Neural cell (in vitro differentiated cells): ENCODE measurements at regions not wholly inside any gene's neighbourhood (a gene's known extent, or its start where the extent isn't known, plus 50 kb on each side); places are given as distances from the start of the nearest gene placed in this dataset.

ENCODE experiments used
- H2AFZ ChIP-seq: fragments of 200-600, 300-800 bp; sonication (generic), shearing (Covaris generic); 2 replicates; pipeline ENCODE4 v1.6.0; 2014; ENCODE audit warnings: low read depth, mild to moderate bottlenecking, antibody characterized with exemption, low read length, moderate library complexity
- H3F3A ChIP-seq: fragments of 200-600 bp; shearing (Covaris generic); 2 replicates; pipeline ENCODE4 v1.6.1; 2016; ENCODE audit warnings: mild to moderate bottlenecking, moderate library complexity, mixed read lengths, antibody characterized with exemption, low read length; ENCODE audit not compliant: insufficient read depth, poor library complexity, severe bottlenecking
- H3K27ac ChIP-seq: fragments of 200-600, 300-800 bp; sonication (generic), shearing (Covaris generic); 2 replicates; pipeline ENCODE4 v1.5.1; 2014; ENCODE audit warnings: mild to moderate bottlenecking, low read length, moderate library complexity
- H3K27me3 ChIP-seq: fragments of 300-800, 200-600 bp; sonication (generic), shearing (Covaris generic); 2 replicates; pipeline ENCODE4 v1.6.0; 2014; ENCODE audit warnings: mild to moderate bottlenecking, low read depth, low read length, moderate library complexity; ENCODE audit not compliant: insufficient read depth
- H3K36me3 ChIP-seq: fragments of 300-800, 200-600 bp; sonication (generic), shearing (Covaris generic); 2 replicates; pipeline ENCODE4 v1.5.1; 2014; ENCODE audit warnings: mild to moderate bottlenecking, antibody characterized with exemption, low read length, moderate library complexity; ENCODE audit not compliant: insufficient read depth
- H3K4me2 ChIP-seq: fragments of 300-800, 200-600 bp; sonication (generic), shearing (Covaris generic); 2 replicates; pipeline ENCODE4 v1.6.0; 2014; ENCODE audit warnings: mild to moderate bottlenecking, low read length
- H3K4me3 ChIP-seq: fragments of 300-800, 200-600 bp; sonication (generic), shearing (Covaris generic); 2 replicates; pipeline ENCODE4 v1.5.1; 2014; ENCODE audit warnings: mild to moderate bottlenecking, low read length, moderate library complexity
- H3K79me2 ChIP-seq: fragments of 200-600 bp; shearing (Covaris generic); replicated peaks from 2 replicates; pipeline ENCODE4 v1.6.0; 2014; ENCODE audit warnings: mild to moderate bottlenecking, low read length, moderate library complexity; ENCODE audit not compliant: insufficient read depth
- H3K9ac ChIP-seq: fragments of 300-800, 200-600 bp; sonication (generic), shearing (Covaris generic); 2 replicates; pipeline ENCODE4 v1.6.1; 2016; ENCODE audit warnings: mild to moderate bottlenecking, low read length, mixed read lengths
- H3K9me2 ChIP-seq: fragments of 200-600 bp; shearing (Covaris generic); 2 replicates; pipeline ENCODE4 v1.6.1; 2016; ENCODE audit warnings: mild to moderate bottlenecking, low read length, mixed read lengths; ENCODE audit not compliant: insufficient read depth
- H3K9me3 ChIP-seq: fragments of 200-600, 300-800 bp; sonication (generic), shearing (Covaris generic); 2 replicates; pipeline ENCODE4 v1.6.1; 2016; ENCODE audit warnings: mild to moderate bottlenecking, mixed run types, low read length, moderate library complexity, mixed read lengths
- H4K20me1 ChIP-seq: fragments of 200-600 bp; shearing (Covaris generic); 2 replicates; pipeline ENCODE4 v1.6.1; 2016; ENCODE audit warnings: mild to moderate bottlenecking, mixed run types; ENCODE audit not compliant: insufficient read depth
- EP300 ChIP-seq: fragments of 450-650 bp; conservative IDR thresholded peaks from 2 replicates; pipeline ENCODE4 v1.6.1; 2014; ENCODE audit warnings: antibody characterized with exemption, mild to moderate bottlenecking, moderate library complexity; ENCODE audit not compliant: poor library complexity, severe bottlenecking
- EZH2 ChIP-seq: fragments of 200-600, 300-800 bp; shearing (Covaris generic), sonication (generic); IDR thresholded peaks from 2 replicates; pipeline ENCODE4 v1.6.1; 2014; ENCODE audit warnings: antibody characterized with exemption, low read length, borderline replicate concordance, mild to moderate bottlenecking; ENCODE audit not compliant: insufficient read depth, poor library complexity, severe bottlenecking
- MXI1 ChIP-seq: fragments of 450-650 bp; conservative IDR thresholded peaks from 2 replicates; pipeline ENCODE4 v1.6.1; 2014; ENCODE audit warnings: antibody characterized with exemption, mild to moderate bottlenecking; ENCODE audit not compliant: poor library complexity, severe bottlenecking
- POLR2AphosphoS5 ChIP-seq: IDR thresholded peaks from 2 replicates; pipeline ENCODE4 v1.6.1; 2012
- RAD21 ChIP-seq: fragments of 450-650 bp; conservative IDR thresholded peaks from 2 replicates; pipeline ENCODE4 v1.6.1; 2014; ENCODE audit warnings: antibody characterized with exemption, mild to moderate bottlenecking, moderate library complexity
- SMC3 ChIP-seq: fragments of 450-650 bp; conservative IDR thresholded peaks from 2 replicates; pipeline ENCODE4 v1.6.1; 2014; ENCODE audit warnings: antibody characterized with exemption, mild to moderate bottlenecking, moderate library complexity; ENCODE audit not compliant: poor library complexity
- TAF1 ChIP-seq: IDR thresholded peaks from 2 replicates; pipeline ENCODE4 v1.6.1; 2012; ENCODE audit warnings: low read depth
- TF ChIP-seq, protein P1 (sequence below): IDR thresholded peaks from 2 replicates; pipeline ENCODE4 v1.6.1; 2012; ENCODE audit warnings: borderline replicate concordance
- TF ChIP-seq, protein P2 (sequence below): fragments of 450-650 bp; IDR thresholded peaks from 2 replicates; pipeline ENCODE4 v1.5.1; 2014; ENCODE audit warnings: antibody characterized with exemption, mild to moderate bottlenecking, moderate library complexity; ENCODE audit not compliant: poor library complexity, severe bottlenecking

DNA sequence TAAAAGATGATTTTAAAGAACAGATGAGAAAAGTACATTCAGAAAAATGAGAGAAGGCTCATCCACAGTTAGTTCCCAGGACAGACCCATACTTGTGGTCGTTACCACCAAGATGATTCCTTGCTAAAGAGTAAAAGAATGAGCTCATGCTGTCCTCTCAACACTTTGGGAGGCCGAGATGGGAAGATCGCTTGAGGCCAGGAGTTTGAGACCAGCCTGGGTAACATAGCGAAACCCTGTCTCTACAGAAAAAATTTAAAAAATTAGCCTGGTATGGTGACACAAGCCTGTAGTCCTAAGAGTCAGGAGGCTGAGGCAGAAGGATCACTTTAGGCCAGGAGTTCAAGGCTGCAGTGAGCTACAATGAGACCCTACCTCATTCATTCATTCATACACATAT is 60.7 kb upstream of the CNEP1R1 start:
- no peaks in the 10 kb centered on the region for H3K79me2 ChIP-seq
- H3K27ac ChIP-seq: no peak overlapping the region
- H3F3A ChIP-seq: no peaks in the 10 kb centered on the region
- H3K9ac ChIP-seq: no peak overlapping the region
- no peak overlapping the region for H3K4me2 ChIP-seq
- H2AFZ ChIP-seq: no peak overlapping the region
- TF ChIP-seq MXI1 (no peak), EZH2 (no peak), RAD21 (no peak), POLR2AphosphoS5 (no peak), TAF1 (no peak)
- H3K9me2 ChIP-seq: no peaks in the 10 kb centered on the region
- H4K20me1 ChIP-seq: no peaks in the 10 kb centered on the region
- H3K36me3 ChIP-seq: no peaks in the 10 kb centered on the region
- no peaks in the 10 kb centered on the region for H3K9me3 ChIP-seq
- no peaks in the 10 kb centered on the region for H3K27me3 ChIP-seq
- H3K4me3 ChIP-seq: no peak overlapping the region

DNA sequence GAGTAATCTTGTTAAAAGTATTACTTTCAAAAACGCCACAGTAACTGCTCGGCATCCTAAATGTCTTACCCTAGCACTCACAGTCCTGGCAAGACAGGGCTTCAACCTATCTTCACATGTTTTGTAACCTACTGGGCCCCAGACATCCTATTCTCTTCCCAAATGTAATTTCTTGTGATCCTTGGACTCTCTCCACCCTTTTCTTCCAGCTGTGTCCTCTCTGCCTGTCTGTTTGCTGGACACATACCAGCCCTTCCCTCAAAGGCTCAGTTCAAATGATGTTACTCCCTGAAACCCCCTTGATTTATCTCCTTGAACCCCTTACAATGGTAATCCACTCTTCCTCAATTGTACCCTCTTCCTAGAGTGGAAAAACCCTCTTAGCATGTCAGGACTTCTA is 60.1 kb upstream of the CNEP1R1 start:
- no peaks in the 10 kb centered on the region for H3F3A ChIP-seq
- H3K9ac ChIP-seq: no peak overlapping the region
- no peak overlapping the region for H2AFZ ChIP-seq
- H3K4me3 ChIP-seq: no peak overlapping the region
- no peak overlapping the region for H3K4me2 ChIP-seq
- no peaks in the 10 kb centered on the region for H3K9me2 ChIP-seq
- no peaks in the 10 kb centered on the region for H3K9me3 ChIP-seq
- no peaks in the 10 kb centered on the region for H3K27me3 ChIP-seq
- no peaks in the 10 kb centered on the region for H4K20me1 ChIP-seq
- no peak overlapping the region for H3K27ac ChIP-seq
- no peaks in the 10 kb centered on the region for H3K79me2 ChIP-seq
- TF ChIP-seq SMC3 (no peak), TAF1 (no peak), MXI1 (no peak), EP300 (no peak), EZH2 (no peak), POLR2AphosphoS5 (no peak), RAD21 (no peak)
- TF ChIP-seq, protein P1, sequence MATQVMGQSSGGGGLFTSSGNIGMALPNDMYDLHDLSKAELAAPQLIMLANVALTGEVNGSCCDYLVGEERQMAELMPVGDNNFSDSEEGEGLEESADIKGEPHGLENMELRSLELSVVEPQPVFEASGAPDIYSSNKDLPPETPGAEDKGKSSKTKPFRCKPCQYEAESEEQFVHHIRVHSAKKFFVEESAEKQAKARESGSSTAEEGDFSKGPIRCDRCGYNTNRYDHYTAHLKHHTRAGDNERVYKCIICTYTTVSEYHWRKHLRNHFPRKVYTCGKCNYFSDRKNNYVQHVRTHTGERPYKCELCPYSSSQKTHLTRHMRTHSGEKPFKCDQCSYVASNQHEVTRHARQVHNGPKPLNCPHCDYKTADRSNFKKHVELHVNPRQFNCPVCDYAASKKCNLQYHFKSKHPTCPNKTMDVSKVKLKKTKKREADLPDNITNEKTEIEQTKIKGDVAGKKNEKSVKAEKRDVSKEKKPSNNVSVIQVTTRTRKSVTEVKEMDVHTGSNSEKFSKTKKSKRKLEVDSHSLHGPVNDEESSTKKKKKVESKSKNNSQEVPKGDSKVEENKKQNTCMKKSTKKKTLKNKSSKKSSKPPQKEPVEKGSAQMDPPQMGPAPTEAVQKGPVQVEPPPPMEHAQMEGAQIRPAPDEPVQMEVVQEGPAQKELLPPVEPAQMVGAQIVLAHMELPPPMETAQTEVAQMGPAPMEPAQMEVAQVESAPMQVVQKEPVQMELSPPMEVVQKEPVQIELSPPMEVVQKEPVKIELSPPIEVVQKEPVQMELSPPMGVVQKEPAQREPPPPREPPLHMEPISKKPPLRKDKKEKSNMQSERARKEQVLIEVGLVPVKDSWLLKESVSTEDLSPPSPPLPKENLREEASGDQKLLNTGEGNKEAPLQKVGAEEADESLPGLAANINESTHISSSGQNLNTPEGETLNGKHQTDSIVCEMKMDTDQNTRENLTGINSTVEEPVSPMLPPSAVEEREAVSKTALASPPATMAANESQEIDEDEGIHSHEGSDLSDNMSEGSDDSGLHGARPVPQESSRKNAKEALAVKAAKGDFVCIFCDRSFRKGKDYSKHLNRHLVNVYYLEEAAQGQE: no peak
- TF ChIP-seq, protein P2, sequence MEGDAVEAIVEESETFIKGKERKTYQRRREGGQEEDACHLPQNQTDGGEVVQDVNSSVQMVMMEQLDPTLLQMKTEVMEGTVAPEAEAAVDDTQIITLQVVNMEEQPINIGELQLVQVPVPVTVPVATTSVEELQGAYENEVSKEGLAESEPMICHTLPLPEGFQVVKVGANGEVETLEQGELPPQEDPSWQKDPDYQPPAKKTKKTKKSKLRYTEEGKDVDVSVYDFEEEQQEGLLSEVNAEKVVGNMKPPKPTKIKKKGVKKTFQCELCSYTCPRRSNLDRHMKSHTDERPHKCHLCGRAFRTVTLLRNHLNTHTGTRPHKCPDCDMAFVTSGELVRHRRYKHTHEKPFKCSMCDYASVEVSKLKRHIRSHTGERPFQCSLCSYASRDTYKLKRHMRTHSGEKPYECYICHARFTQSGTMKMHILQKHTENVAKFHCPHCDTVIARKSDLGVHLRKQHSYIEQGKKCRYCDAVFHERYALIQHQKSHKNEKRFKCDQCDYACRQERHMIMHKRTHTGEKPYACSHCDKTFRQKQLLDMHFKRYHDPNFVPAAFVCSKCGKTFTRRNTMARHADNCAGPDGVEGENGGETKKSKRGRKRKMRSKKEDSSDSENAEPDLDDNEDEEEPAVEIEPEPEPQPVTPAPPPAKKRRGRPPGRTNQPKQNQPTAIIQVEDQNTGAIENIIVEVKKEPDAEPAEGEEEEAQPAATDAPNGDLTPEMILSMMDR: no peak
- H3K36me3 ChIP-seq: no peaks in the 10 kb centered on the region

DNA sequence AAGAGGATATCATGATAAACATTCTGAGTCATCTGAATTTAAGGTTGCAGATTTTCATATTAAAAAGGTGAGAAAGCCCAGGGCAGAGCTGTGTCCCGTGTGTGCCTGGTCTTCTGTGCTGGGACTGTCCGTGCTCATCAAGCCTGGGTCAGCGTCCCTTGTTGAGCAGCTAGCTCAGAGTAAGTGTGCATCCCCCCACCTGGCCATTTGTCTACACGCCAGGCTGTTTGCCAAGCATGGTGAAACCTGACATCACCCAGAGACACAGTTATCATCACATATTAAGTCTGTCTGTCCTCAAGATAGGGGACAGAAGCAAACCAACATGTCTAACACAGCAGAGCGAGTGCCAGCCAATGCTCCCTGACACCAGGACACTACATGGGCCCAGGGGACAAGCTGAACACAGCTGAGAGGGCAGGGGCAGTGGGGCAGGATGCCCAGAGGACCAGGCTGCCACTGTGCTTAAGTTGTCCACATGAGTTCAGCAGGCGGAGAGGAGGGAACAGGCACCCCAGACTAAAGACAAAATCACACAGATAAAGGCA is 57.9 kb upstream of the CNEP1R1 start:
- Histone ChIP-seq H3K27me3 (no peaks in the 10 kb centered on the region), H4K20me1 (no peaks in the 10 kb centered on the region), H3K79me2 (no peaks in the 10 kb centered on the region), H3K9me3 (no peaks in the 10 kb centered on the region), H3K36me3 (no peaks in the 10 kb centered on the region), H3K9me2 (no peaks in the 10 kb centered on the region), H3F3A (no peaks in the 10 kb centered on the region), H3K27ac (no peak overlapping the region), H3K9ac (no peak overlapping the region), H2AFZ (no peak overlapping the region), H3K4me3 (no peak overlapping the region), H3K4me2 (no peak overlapping the region)
- no peak for TF ChIP-seq EP300
- TF ChIP-seq, protein P1: no peak
- TF ChIP-seq, protein P2: no peak
- no peak for TF ChIP-seq RAD21
- TF ChIP-seq SMC3: no peak
- no peak for TF ChIP-seq TAF1
- no peak for TF ChIP-seq POLR2AphosphoS5
- no peak for TF ChIP-seq MXI1
- TF ChIP-seq EZH2: no peak
